Uterus (tissue), 2 donors: ENCODE measurements at regions not wholly inside any gene's neighbourhood (a gene's known extent, or its start where the extent isn't known, plus 50 kb on each side); places are given as distances from the start of the nearest gene placed in this dataset.

Source experiments
- POLR2A ChIP-seq, 2 donors: fragments of 450-650 bp; IDR thresholded peaks; one replicate each; pipeline ENCODE4 v1.6.1; 2016; ENCODE audit warnings: antibody characterized with exemption in 2 of 2, mild to moderate bottlenecking in 1 of 2, moderate library complexity in 1 of 2
- TF ChIP-seq, protein P1 (sequence below), 4 experiments: fragments of 200-600 bp in 2 of 4; fragments of 450-650 bp in 2 of 4; sonication (generic) in 2 of 4; IDR thresholded peaks; one replicate each; pipeline ENCODE4 v1.5.1; 2016 to 2019; ENCODE audit warnings: antibody characterized with exemption in 4 of 4, mild to moderate bottlenecking in 2 of 4, moderate library complexity in 1 of 4

- TF ChIP-seq POLR2A (IDR thresholded peaks at IDR 0.05): no peak
- TF ChIP-seq, protein P1, sequence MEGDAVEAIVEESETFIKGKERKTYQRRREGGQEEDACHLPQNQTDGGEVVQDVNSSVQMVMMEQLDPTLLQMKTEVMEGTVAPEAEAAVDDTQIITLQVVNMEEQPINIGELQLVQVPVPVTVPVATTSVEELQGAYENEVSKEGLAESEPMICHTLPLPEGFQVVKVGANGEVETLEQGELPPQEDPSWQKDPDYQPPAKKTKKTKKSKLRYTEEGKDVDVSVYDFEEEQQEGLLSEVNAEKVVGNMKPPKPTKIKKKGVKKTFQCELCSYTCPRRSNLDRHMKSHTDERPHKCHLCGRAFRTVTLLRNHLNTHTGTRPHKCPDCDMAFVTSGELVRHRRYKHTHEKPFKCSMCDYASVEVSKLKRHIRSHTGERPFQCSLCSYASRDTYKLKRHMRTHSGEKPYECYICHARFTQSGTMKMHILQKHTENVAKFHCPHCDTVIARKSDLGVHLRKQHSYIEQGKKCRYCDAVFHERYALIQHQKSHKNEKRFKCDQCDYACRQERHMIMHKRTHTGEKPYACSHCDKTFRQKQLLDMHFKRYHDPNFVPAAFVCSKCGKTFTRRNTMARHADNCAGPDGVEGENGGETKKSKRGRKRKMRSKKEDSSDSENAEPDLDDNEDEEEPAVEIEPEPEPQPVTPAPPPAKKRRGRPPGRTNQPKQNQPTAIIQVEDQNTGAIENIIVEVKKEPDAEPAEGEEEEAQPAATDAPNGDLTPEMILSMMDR (IDR thresholded peaks at IDR 0.05): no peak
Measured at GRCh38 chr21:16345757-16346156, 616.0 kb downstream of the USP25 start.
